Omental fat pad (tissue), 3 donors: ENCODE measurements at regions not wholly inside any gene's neighbourhood (a gene's known extent, or its start where the extent isn't known, plus 50 kb on each side); places are given as distances from the start of the nearest gene placed in this dataset.
"Not testable (repeated sequence)": the region's sequence is repeated elsewhere in the genome, so short reads cannot be mapped to it uniquely, and the experiment has no call there.

Experiments used
- ATAC-seq: fragments of 150-250 bp; one replicate; pipeline ENCODE4 v1.9.1; 2016; ENCODE audit warnings: mild to moderate bottlenecking, moderate library complexity; ENCODE audit not compliant: low FRiP score
- DNase-seq: peaks from one replicate; pipeline ENCODE4 v3.0.0-alpha.2; 2019; ENCODE audit warnings: low spot score
- TF ChIP-seq, protein P1 (sequence below), 3 donors: fragments of 450-650 bp; IDR thresholded peaks; one replicate each; pipeline ENCODE4 v1.5.1; 2016 to 2017; ENCODE audit warnings: antibody characterized with exemption in 3 of 3, mild to moderate bottlenecking in 3 of 3, moderate library complexity in 2 of 3

DNA sequence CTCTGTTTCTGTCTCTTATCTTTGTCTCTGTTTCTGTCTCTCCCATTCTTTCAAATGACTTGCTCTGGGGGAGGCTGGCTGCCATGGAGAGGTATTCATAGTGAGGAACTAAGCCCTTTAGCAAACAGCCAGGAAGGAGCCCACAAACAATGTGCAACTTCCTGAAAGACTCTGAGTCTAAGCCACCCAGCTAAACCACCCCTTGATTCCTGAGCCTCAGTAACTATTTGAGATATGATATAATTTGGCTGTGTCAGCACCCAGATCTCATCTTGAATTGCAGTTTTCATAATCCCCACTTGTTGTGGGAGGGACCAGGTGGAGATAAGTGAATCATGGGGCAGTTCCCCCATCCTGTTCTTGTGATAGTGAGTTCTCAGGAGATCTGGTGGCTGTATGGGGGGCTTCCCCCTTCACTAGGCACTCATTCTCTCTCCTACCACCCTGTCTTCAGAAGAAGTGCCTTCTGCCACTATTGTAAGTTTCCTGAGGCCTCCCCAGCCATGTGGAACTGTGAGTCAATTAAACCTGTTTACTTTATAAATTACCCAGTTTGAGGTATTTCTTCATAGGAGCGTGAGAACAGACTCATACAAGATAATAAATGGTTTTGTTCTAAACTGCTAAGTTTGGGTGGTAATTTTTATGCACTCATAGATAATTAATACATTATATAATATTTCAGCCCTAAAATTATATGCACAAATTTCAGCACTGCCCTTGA lies 121.2 kb upstream of the FOXP2 start:
- ATAC-seq (no peak), DNase-seq (no peak)
- TF ChIP-seq, protein P1, sequence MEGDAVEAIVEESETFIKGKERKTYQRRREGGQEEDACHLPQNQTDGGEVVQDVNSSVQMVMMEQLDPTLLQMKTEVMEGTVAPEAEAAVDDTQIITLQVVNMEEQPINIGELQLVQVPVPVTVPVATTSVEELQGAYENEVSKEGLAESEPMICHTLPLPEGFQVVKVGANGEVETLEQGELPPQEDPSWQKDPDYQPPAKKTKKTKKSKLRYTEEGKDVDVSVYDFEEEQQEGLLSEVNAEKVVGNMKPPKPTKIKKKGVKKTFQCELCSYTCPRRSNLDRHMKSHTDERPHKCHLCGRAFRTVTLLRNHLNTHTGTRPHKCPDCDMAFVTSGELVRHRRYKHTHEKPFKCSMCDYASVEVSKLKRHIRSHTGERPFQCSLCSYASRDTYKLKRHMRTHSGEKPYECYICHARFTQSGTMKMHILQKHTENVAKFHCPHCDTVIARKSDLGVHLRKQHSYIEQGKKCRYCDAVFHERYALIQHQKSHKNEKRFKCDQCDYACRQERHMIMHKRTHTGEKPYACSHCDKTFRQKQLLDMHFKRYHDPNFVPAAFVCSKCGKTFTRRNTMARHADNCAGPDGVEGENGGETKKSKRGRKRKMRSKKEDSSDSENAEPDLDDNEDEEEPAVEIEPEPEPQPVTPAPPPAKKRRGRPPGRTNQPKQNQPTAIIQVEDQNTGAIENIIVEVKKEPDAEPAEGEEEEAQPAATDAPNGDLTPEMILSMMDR (IDR thresholded peaks at IDR 0.05) = no peak

DNA sequence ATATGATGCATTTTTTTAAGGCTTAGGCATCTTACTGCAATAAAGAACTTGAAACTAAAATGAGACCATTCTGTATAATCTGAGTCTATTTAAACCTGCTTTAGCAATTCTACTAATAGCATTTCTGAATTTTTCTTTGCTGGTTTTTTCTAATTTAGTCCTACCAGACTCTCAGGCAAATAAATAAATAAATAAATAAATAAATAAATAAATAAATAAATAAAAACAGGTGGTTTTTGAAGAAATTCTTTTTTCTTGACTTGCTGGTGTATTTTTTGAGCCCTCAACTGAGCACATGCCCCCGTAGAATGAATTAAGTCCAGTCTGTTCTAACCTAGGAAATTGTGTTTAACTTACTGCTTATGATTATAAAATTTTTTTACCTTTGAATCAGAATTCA lies 134.7 kb upstream of the FOXP2 start:
- ATAC-seq (no peak), DNase-seq (no peak)
- TF ChIP-seq, protein P1 (IDR thresholded peaks at IDR 0.05) = no peak

DNA sequence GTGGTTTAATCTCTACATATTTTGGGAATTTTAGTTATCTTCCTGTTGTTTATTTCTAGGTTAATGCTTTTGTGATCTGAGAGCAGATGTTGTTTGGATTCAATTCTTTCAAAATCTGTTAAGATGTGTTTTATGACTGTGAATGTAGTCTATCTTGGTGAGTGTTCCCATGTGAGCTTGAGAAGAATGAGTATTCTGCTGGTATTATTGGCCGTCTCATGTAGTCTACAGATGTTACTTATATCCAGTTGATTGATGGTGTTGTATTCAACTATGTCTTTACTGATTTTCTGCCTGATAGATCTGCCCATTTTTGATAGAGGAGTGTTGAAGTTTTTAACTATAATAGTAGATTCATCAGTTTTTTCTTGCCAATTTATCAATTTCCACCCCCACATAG lies 141.4 kb upstream of the FOXP2 start:
- TF ChIP-seq, protein P1 (IDR thresholded peaks at IDR 0.05) = no peak
- DNase-seq = no peak
- no peak for ATAC-seq

DNA sequence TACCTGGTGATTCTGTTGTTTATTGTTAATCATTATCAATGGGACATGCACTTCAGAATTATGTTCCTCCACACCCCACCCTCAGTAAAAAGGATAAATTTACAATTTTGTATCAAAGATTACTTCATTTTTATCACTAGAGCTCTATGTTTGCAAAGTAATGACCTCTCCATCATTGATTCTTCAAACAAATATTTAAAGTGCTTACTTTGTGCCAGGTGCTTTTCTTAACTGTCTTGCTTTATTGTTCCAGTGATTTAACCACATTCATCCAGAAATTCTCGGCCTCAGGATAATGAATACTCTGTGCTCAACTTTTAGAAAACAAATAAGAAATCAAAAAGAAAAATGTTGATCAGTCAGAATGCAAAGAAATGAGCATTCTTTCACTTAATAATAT lies 144.9 kb upstream of the FOXP2 start:
- no peak for DNase-seq
- TF ChIP-seq, protein P1 (IDR thresholded peaks at IDR 0.05) = no peak
- no peak for ATAC-seq

DNA sequence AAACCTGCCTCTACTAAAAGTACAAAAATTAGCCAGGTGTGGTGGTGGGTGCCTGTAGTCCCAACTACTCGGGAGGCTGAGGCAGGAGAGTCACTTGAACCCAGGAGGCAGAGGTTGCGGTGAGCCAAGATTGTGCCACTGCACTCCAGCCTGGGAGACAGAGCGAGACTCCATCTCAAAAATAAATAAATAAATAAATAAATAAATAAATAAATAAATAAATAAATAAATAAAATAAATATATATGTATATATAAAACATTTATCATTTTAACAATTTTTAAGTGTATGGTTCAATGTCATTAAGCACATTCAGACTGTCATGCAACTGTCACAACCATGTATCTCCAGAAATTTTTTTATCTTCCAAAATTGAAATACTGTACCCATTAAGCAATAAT lies 147.1 kb upstream of the FOXP2 start:
- ATAC-seq, DNase-seq: not testable (repeated sequence)

DNA sequence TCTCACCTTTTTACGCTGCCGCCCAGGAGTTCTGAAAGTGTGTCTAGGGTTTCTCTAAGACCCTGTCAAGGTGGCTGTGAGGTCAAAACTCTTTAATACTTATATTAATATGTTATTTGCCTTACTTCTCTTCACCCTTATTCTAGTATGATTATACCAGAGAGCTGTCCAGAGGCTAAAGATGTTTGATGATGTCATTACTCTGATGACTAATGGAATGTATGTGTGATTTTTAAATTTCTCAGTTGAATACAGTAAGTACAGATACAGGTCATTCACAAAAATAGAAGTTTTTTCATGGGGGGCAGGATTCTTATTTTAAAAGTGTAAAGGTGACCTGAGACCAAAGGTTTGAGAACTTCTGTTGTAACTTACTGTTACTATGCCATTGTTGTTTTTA lies 150.6 kb upstream of the FOXP2 start:
- DNase-seq (no peak), ATAC-seq (no peak)
- TF ChIP-seq, protein P1 (IDR thresholded peaks at IDR 0.05) = no peak

DNA sequence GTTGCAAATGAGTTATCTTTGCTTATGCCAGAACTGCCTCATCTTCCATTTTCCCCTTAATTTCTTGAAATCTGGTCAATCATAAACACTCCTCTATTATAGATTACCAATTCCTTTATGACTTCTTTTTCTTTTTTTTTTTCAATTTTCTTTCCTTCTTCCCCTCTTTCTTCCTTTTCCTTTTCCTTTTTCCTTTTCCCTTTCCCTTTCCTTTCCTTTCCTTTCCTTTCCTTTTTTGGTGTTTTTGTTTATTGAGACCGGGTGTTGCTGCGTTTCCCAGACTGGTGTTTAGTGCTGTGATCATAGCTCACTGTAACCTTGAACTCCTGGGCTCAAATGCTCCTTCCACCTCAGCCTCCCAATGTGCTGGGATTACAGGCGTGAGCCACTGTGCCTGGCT lies 151.4 kb upstream of the FOXP2 start:
- DNase-seq = no peak
- TF ChIP-seq, protein P1 (IDR thresholded peaks at IDR 0.05) = no peak
- no peak for ATAC-seq
